GM12874 (cell line): ENCODE measurements at regions not wholly inside any gene's neighbourhood (a gene's known extent, or its start where the extent isn't known, plus 50 kb on each side); places are given as distances from the start of the nearest gene placed in this dataset.

Experiments used
- CTCF ChIP-seq: IDR thresholded peaks from 2 replicates; pipeline ENCODE4 v1.5.1; 2011; ENCODE audit warnings: low read depth, mild to moderate bottlenecking, control low read depth, low read length, moderate library complexity; ENCODE audit not compliant: insufficient read depth

DNA sequence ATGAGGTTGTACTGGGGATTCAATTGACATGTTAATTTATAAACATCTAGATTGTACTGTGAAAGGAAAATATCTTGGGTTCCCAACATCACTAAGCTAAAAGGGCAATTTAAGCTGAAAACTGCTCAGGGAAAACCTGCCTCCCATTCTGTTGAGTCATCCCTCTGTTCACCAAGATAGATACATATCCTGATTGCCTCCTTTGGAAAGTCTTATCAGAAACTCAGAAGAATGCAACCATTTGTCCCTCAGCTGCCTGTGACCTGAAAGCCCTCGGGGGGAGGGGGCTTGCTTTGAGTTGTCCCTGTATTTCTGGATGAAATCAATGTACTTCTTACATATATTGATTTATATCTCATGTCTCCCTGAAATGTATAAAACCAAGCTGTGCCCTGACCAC is 187.0 kb upstream of the ETV3 start:
- TF ChIP-seq CTCF: no peak

DNA sequence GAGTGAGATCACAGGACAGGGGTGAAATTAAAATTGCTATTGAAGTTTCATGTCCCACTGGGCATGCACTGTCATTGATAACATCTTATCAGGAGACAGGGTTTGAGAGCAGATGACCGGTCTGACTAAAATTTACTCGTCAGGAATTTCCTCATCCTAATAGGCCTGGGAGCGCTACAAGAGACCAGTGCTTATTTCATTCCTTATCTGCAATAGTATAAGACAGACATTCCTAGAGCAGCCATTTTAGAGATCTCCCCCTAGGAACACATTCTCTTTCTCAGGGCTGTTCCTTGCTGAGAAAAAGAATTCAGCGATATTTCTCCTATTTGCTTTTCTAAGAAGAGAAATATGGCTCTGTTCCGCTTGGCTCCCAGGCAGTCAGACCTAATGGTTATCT is 181.4 kb upstream of the ETV3 start:
- TF ChIP-seq CTCF: no peak

DNA sequence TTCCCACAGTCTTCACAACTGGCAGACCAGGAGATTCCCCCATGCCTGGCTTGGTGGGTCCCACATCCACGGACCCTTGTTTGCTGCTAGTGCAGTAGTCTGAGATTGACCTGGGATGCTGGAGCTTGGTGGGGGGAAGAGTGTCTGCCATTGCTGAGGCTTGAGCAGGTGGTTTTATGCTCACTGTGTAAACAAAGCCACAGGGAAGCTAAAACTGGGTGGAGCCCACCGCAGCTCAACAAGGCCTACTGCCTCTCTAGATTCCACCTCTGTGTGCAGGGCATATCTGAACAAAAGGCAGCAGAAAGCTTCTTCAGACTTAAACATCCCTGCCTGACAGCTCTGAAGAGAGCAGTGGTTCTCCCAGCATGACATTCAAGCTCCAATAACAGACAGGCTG is 177.3 kb upstream of the ETV3 start:
- no peak for TF ChIP-seq CTCF

DNA sequence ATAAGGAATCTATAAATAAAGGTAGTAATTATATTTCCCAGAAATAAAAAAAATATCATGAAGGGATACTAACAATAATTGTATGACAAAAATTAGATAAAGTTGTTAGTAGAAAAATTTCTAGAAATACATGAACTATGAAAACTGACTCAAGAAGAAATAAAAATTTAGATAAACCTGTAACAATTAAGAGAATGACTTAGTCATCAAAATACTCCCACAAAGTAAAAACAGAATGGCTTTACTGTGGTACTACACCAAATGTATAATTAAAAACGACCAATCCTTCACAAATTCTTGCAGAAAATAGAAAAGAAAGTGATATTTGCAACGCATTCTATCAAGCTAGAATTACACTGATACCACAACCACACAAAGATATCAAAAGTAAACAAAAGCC is 176.2 kb upstream of the ETV3 start:
- no peak for TF ChIP-seq CTCF

GRCh38 chr1:157313240-157313807 is 175.1 kb upstream of the ETV3 start:
- TF ChIP-seq CTCF: no peak

DNA sequence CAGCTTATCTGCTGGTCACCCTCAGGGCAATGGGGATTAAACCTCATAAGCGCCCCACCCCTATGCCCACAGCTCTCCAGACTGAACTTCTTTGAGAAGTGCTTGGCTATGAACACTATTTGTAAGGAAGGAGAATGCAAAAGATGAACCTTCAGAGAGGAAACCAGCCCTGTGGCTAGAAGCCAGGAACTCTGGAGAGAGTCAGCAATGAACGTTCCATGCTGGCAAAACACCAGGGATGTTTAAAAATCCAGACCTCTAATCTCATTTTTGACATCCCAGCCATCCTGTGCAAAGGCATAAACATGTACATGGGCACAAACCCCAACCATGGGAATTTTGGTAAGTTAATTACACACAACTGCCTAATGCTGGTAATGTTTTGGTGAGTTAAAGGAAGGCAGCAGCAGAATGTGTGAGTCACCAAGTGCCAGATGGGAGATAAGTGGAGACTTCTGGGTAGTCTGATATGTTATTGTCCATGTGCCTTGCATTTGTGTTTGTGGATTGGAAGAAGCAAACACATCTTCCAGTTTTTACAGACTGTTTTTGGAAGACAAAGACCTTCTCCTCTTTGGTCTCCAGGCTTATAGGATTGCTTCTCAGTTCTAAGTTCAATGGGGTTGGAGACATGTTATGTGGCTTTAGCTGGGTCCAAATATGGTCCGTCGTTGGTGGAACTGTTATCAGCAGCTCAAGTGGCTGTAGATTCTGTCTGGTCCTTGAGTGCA is 174.1 kb upstream of the ETV3 start:
- no peak for TF ChIP-seq CTCF

- TF ChIP-seq CTCF: no peak
Observed at GRCh38 chr1:157311730-157312081, 173.5 kb upstream of the ETV3 start.
